ENCODE measurements at regions not wholly inside any gene's neighbourhood (a gene's known extent, or its start where the extent isn't known, plus 50 kb on each side); places are given as distances from the start of the nearest gene placed in this dataset.
"Not testable (repeated sequence)": the region's sequence is repeated elsewhere in the genome, so short reads cannot be mapped to it uniquely, and the experiment has no call there.

GRCh38 chr5:72760259-72760658 lies 56.2 kb upstream of the TNPO1 start:
- no peak for DNase-seq (ENCODE audit: low spot score)

GRCh38 chr5:72752909-72753308 lies 63.6 kb upstream of the TNPO1 start:
- DNase-seq (ENCODE audit: low spot score), result no peak

GRCh38 chr5:72749362-72749997 lies 67.0 kb upstream of the TNPO1 start:
- DNase-seq (ENCODE audit: low spot score), result no peak

GRCh38 chr5:72747826-72748225 lies 68.6 kb upstream of the TNPO1 start:
- no peak for DNase-seq (ENCODE audit: low spot score)

- DNase-seq (ENCODE audit: low spot score), result no peak
Measured at GRCh38 chr5:72746736-72747135, 69.7 kb upstream of the TNPO1 start.

- no peak for DNase-seq (ENCODE audit: low spot score)
Measured at GRCh38 chr5:72744136-72744535, 72.3 kb upstream of the TNPO1 start.

- no peak for DNase-seq (ENCODE audit: low spot score)
Measured at GRCh38 chr5:72741805-72742204, 74.7 kb upstream of the TNPO1 start.

GRCh38 chr5:72733810-72734209 lies 82.7 kb upstream of the TNPO1 start:
- DNase-seq (ENCODE audit: low spot score), result no peak

GRCh38 chr5:72723581-72723980 lies 92.9 kb upstream of the TNPO1 start:
- DNase-seq (ENCODE audit: low spot score), result no peak

- DNase-seq (ENCODE audit: low spot score), result no peak
Measured at GRCh38 chr5:72722792-72723452, 93.5 kb upstream of the TNPO1 start.

- DNase-seq (ENCODE audit: low spot score), result no peak
Measured at GRCh38 chr5:72721844-72722243, 94.6 kb upstream of the TNPO1 start.

GRCh38 chr5:72720205-72720604 lies 96.3 kb upstream of the TNPO1 start:
- no peak for DNase-seq (ENCODE audit: low spot score)

GRCh38 chr5:72711351-72711750 lies 105.1 kb upstream of the TNPO1 start:
- DNase-seq (ENCODE audit: low spot score), result no peak

GRCh38 chr5:72709341-72709740 lies 107.1 kb upstream of the TNPO1 start:
- no peak for DNase-seq (ENCODE audit: low spot score)

GRCh38 chr5:72705178-72705577 lies 111.3 kb upstream of the TNPO1 start:
- no peak for DNase-seq (ENCODE audit: low spot score)

- DNase-seq (ENCODE audit: low spot score), result no peak
Measured at GRCh38 chr5:72703876-72704275, 112.6 kb upstream of the TNPO1 start.

- DNase-seq (ENCODE audit: low spot score), result no peak
Measured at GRCh38 chr5:72702881-72703434, 113.5 kb upstream of the TNPO1 start.

- DNase-seq (ENCODE audit: low spot score), result not testable (repeated sequence)
Measured at GRCh38 chr5:72702105-72702504, 114.4 kb upstream of the TNPO1 start.

- DNase-seq (ENCODE audit: low spot score), result no peak
Measured at GRCh38 chr5:72698481-72698880, 118.0 kb upstream of the TNPO1 start.

GRCh38 chr5:72697622-72698021 lies 118.8 kb upstream of the TNPO1 start:
- DNase-seq (ENCODE audit: low spot score), result no peak

- no peak for DNase-seq (ENCODE audit: low spot score)
Measured at GRCh38 chr5:72695659-72696058, 120.8 kb upstream of the TNPO1 start.

- DNase-seq (ENCODE audit: low spot score), result no peak
Measured at GRCh38 chr5:72694856-72695255, 121.6 kb upstream of the TNPO1 start.

GRCh38 chr5:72693546-72694205 lies 122.8 kb upstream of the TNPO1 start:
- DNase-seq (ENCODE audit: low spot score), result no peak
